Suprapubic skin (tissue), 4 donors: ENCODE measurements at regions not wholly inside any gene's neighbourhood (a gene's known extent, or its start where the extent isn't known, plus 50 kb on each side); places are given as distances from the start of the nearest gene placed in this dataset.
"Not testable (repeated sequence)": the region's sequence is repeated elsewhere in the genome, so short reads cannot be mapped to it uniquely, and the experiment has no call there.

Source experiments
- DNase-seq, 2 donors: peaks; one replicate each; pipeline ENCODE4 v3.0.0-alpha.2; 2019; ENCODE audit warnings: low spot score in 2 of 2
- H3K27ac ChIP-seq: fragments of 200-600 bp; sonication (generic); one replicate; pipeline ENCODE4 v1.5.1; 2019
- H3K27me3 ChIP-seq: fragments of 200-600 bp; sonication (generic); one replicate; pipeline ENCODE4 v1.5.1; 2019
- H3K36me3 ChIP-seq: fragments of 200-600 bp; sonication (generic); one replicate; pipeline ENCODE4 v1.5.1; 2019
- H3K4me1 ChIP-seq: fragments of 200-600 bp; sonication (generic); one replicate; pipeline ENCODE4 v1.5.1; 2019
- H3K4me3 ChIP-seq: fragments of 200-600 bp; sonication (generic); one replicate; pipeline ENCODE4 v1.5.1; 2019; ENCODE audit warnings: mild to moderate bottlenecking
- H3K9me3 ChIP-seq: fragments of 200-600 bp; sonication (generic); one replicate; pipeline ENCODE4 v1.5.1; 2019
- EP300 ChIP-seq: sonication (generic); formaldehyde crosslinking; IDR thresholded peaks from one replicate; pipeline ENCODE4 v1.6.1; 2017; ENCODE audit warnings: antibody characterized with exemption
- POLR2A ChIP-seq, 2 donors: fragments of 450-650 bp; IDR thresholded peaks; one replicate each; pipeline ENCODE4 v1.6.1; 2017; ENCODE audit warnings: antibody characterized with exemption in 2 of 2, mild to moderate bottlenecking in 2 of 2, moderate library complexity in 2 of 2
- POLR2AphosphoS5 ChIP-seq, 3 donors: sonication (generic); formaldehyde crosslinking; IDR thresholded peaks; one replicate each; pipeline ENCODE4 v1.6.1; 2017; ENCODE audit warnings: antibody characterized with exemption in 3 of 3
- WGBS: methylation state at CpG from one replicate; pipeline ENCODE4 v1.1.5; 2018; 5-methylcytosine and 5-hydroxymethylcytosine counted together
- TF ChIP-seq, protein P1 (sequence below), 2 donors: fragments of 200-600 bp in 1 of 2; fragments of 450-650 bp in 1 of 2; sonication (generic) in 1 of 2; IDR thresholded peaks; one replicate each; pipeline ENCODE4 v1.5.1; 2016 to 2019; ENCODE audit warnings: antibody characterized with exemption in 2 of 2, mild to moderate bottlenecking in 1 of 2, moderate library complexity in 1 of 2

- Histone ChIP-seq H3K4me1 (no peaks in the 10 kb centered on the region), H3K27ac (no peak overlapping the region), H3K4me3 (no peak overlapping the region), H3K27me3 (peaks cover 48% of the 10 kb centered on the region), H3K36me3 (no peaks in the 10 kb centered on the region), H3K9me3 (no peaks in the 10 kb centered on the region)
- WGBS: 82% methylated on average over 8 of the region's 16 CpGs
- TF ChIP-seq, protein P1, sequence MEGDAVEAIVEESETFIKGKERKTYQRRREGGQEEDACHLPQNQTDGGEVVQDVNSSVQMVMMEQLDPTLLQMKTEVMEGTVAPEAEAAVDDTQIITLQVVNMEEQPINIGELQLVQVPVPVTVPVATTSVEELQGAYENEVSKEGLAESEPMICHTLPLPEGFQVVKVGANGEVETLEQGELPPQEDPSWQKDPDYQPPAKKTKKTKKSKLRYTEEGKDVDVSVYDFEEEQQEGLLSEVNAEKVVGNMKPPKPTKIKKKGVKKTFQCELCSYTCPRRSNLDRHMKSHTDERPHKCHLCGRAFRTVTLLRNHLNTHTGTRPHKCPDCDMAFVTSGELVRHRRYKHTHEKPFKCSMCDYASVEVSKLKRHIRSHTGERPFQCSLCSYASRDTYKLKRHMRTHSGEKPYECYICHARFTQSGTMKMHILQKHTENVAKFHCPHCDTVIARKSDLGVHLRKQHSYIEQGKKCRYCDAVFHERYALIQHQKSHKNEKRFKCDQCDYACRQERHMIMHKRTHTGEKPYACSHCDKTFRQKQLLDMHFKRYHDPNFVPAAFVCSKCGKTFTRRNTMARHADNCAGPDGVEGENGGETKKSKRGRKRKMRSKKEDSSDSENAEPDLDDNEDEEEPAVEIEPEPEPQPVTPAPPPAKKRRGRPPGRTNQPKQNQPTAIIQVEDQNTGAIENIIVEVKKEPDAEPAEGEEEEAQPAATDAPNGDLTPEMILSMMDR (IDR thresholded peaks at IDR 0.05): no peak
- TF ChIP-seq EP300 (no peak), POLR2A (IDR thresholded peaks at IDR 0.05) (no peak), POLR2AphosphoS5 (IDR thresholded peaks at IDR 0.05) (no peak)
- no peak for DNase-seq
These were observed 429.0 kb downstream of the PREX1 start for GRCh38 chr20:48398506-48399449.

- 63% methylated on average over 17 of the region's 19 CpGs for WGBS
- not testable (repeated sequence) for H3K9me3 ChIP-seq, H3K4me1 ChIP-seq, H3K27ac ChIP-seq, H3K4me3 ChIP-seq, DNase-seq, H3K36me3 ChIP-seq
- peaks cover 47% of the 10 kb centered on the region for H3K27me3 ChIP-seq
These were observed 430.6 kb downstream of the PREX1 start for GRCh38 chr20:48396981-48397861.

DNA sequence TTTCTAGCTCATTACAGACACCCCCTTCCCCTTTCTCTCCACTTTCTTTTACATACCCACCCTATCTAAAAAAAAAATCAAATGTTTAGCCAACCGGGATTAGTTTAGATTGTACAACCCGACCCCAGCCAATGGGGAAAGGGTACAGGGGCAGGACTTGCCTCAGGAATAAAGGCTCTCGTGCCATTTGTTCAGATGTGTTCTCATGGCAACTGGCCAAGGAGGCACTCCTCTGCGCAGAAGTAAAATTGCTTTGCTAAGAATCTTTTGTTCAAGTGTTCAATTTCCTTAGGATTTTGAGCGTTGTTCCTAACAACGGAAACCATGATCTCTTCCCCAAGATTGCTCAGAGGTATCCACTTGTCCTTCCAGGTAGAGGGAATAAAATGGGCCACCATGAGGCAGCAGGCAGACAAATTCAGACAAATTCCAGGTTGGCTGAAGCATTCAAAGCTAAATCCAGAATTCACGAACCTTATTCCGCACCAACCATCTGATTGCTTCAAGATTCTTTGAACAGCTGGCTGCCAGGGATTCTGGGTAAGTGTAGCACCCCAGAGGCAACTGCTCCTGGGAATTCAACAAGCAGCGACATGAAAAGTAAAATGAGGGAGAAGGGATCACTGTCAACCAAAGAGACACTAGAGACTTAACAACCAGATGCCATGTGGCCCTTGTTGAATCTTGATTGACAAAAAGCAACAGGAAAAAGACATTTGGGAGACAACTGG lies 431.8 kb downstream of the PREX1 start:
- no peak for DNase-seq
- Histone ChIP-seq H3K4me1 (no peaks in the 10 kb centered on the region), H3K4me3 (no peak overlapping the region), H3K27ac (no peak overlapping the region), H3K36me3 (no peaks in the 10 kb centered on the region), H3K9me3 (peaks cover 4% of the 10 kb centered on the region), H3K27me3 (peaks cover 41% of the 10 kb centered on the region)
- no peak for TF ChIP-seq POLR2A (IDR thresholded peaks at IDR 0.05)
- TF ChIP-seq, protein P1 (IDR thresholded peaks at IDR 0.05): no peak
- 50% methylated on average over 9 of the region's 9 CpGs for WGBS

DNA sequence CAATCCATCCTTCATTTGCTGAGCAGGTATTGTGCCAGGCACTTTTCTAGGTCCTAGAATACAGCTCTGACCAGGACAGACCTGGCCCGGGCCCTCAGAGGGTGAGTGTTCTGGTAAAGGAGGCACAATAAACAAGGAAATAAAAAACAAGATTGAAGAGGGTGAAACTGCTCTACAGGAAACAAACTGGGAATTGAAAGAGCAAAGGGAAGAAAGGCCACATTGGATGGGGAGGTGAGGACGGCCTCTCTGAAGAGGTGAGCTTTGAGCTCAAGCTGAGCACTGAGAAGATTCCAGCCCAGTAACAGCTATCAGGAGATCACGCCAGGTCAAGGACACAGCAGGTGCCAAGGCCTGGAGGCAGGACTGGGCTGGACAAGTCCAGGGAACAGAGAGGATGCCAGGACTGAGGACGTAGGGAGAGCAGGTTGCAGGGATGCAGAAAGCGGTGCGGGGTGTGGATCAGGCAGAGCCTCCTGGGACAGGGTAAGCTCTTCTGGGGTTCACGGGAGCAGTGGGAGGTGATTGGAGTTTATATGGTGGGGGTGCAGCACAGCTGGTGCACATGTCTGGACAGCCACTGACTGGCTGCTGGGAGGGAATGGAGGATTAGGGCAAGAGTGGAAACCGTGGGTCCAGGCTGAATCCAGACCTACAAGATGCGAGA lies 433.3 kb downstream of the PREX1 start:
- DNase-seq: no peak
- Histone ChIP-seq H3K27ac (no peak overlapping the region), H3K36me3 (no peaks in the 10 kb centered on the region), H3K4me3 (no peak overlapping the region), H3K9me3 (peaks cover 4% of the 10 kb centered on the region), H3K27me3 (peaks cover 35% of the 10 kb centered on the region), H3K4me1 (no peaks in the 10 kb centered on the region)
- WGBS: 88% methylated on average over 8 of the region's 9 CpGs
- TF ChIP-seq POLR2A (IDR thresholded peaks at IDR 0.05): no peak
- TF ChIP-seq, protein P1 (IDR thresholded peaks at IDR 0.05): no peak
- TF ChIP-seq EP300: no peak
- TF ChIP-seq POLR2AphosphoS5 (IDR thresholded peaks at IDR 0.05): no peak

DNA sequence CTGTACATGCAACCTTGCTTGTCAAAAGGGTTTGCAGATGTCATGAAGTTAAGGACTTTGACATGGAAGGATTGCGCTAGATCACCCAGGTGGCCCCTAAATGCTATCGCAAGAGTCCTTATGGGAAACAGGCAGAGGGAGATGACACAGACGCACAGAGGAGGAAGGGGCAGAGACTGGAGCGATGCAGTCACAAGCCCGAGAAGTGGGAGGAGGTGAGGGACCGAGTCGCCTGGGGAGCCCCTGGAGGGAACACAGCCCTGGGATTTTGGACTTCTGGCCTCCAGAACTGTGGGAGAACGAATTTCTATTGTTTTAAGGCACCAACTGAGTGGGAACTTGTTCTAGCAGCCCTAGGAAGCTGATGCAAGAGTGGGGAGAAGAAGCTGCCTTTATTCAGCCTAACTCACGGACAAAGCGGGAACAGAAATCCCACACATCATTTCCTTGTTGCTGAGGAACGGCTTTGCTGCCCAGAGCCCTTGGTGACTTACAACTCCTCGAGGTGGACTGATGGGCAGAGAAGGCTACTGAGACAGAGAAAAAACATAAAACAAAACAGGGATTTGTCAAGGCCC lies 434.0 kb downstream of the PREX1 start:
- TF ChIP-seq, protein P1 (IDR thresholded peaks at IDR 0.05): no peak
- TF ChIP-seq EP300 (no peak), POLR2AphosphoS5 (IDR thresholded peaks at IDR 0.05) (no peak), POLR2A (IDR thresholded peaks at IDR 0.05) (no peak)
- Histone ChIP-seq H3K27ac (no peak overlapping the region), H3K4me1 (no peaks in the 10 kb centered on the region), H3K4me3 (no peak overlapping the region), H3K27me3 (peaks cover 35% of the 10 kb centered on the region), H3K36me3 (no peaks in the 10 kb centered on the region), H3K9me3 (peaks cover 4% of the 10 kb centered on the region)
- no peak for DNase-seq
- WGBS: 86% methylated on average over 12 of the region's 12 CpGs
